ENCODE measurements at regions not wholly inside any gene's neighbourhood (a gene's known extent, or its start where the extent isn't known, plus 50 kb on each side); places are given as distances from the start of the nearest gene placed in this dataset.

GRCh38 chr7:12783421-12784095 is 96.1 kb downstream of the ARL4A start:
- no peak for DNase-seq (ENCODE audit: low spot score)

- no peak for DNase-seq (ENCODE audit: low spot score)
Observed at GRCh38 chr7:12785473-12785872, 98.0 kb downstream of the ARL4A start.

- DNase-seq (ENCODE audit: low spot score), result no peak
Observed at GRCh38 chr7:12786494-12786893, 99.1 kb downstream of the ARL4A start.

GRCh38 chr7:12788171-12788570 is 100.7 kb downstream of the ARL4A start:
- no peak for DNase-seq (ENCODE audit: low spot score)

GRCh38 chr7:12788591-12788990 is 101.2 kb downstream of the ARL4A start:
- no peak for DNase-seq (ENCODE audit: low spot score)

- no peak for DNase-seq (ENCODE audit: low spot score)
Observed at GRCh38 chr7:12794722-12795302, 107.4 kb downstream of the ARL4A start.

- DNase-seq (ENCODE audit: low spot score), result no peak
Observed at GRCh38 chr7:12796397-12797127, 109.1 kb downstream of the ARL4A start.

- DNase-seq (ENCODE audit: low spot score), result no peak
Observed at GRCh38 chr7:12800486-12800885, 113.1 kb downstream of the ARL4A start.

GRCh38 chr7:12801107-12801506 is 113.7 kb downstream of the ARL4A start:
- no peak for DNase-seq (ENCODE audit: low spot score)

GRCh38 chr7:12802070-12802469 is 114.6 kb downstream of the ARL4A start:
- no peak for DNase-seq (ENCODE audit: low spot score)

GRCh38 chr7:12803542-12803941 is 116.1 kb downstream of the ARL4A start:
- DNase-seq (ENCODE audit: low spot score), result no peak

- no peak for DNase-seq (ENCODE audit: low spot score)
Observed at GRCh38 chr7:12805518-12805928, 118.1 kb downstream of the ARL4A start.

GRCh38 chr7:12805957-12806356 is 118.5 kb downstream of the ARL4A start:
- no peak for DNase-seq (ENCODE audit: low spot score)

- no peak for DNase-seq (ENCODE audit: low spot score)
Observed at GRCh38 chr7:12809476-12809875, 122.0 kb downstream of the ARL4A start.

GRCh38 chr7:12812111-12812510 is 124.7 kb downstream of the ARL4A start:
- no peak for DNase-seq (ENCODE audit: low spot score)

GRCh38 chr7:12814107-12814506 is 126.7 kb downstream of the ARL4A start:
- DNase-seq (ENCODE audit: low spot score), result no peak

GRCh38 chr7:12814828-12815227 is 127.4 kb downstream of the ARL4A start:
- DNase-seq (ENCODE audit: low spot score), result no peak

GRCh38 chr7:12815426-12815825 is 128.0 kb downstream of the ARL4A start:
- no peak for DNase-seq (ENCODE audit: low spot score)

- no peak for DNase-seq (ENCODE audit: low spot score)
Observed at GRCh38 chr7:12815871-12816270, 128.4 kb downstream of the ARL4A start.

- no peak for DNase-seq (ENCODE audit: low spot score)
Observed at GRCh38 chr7:12820777-12821176, 133.3 kb downstream of the ARL4A start.

GRCh38 chr7:12821746-12822145 is 134.3 kb downstream of the ARL4A start:
- no peak for DNase-seq (ENCODE audit: low spot score)

GRCh38 chr7:12826079-12826478 is 138.6 kb downstream of the ARL4A start:
- DNase-seq (ENCODE audit: low spot score), result no peak

GRCh38 chr7:12827219-12827821 is 139.9 kb downstream of the ARL4A start:
- DNase-seq (ENCODE audit: low spot score), result no peak
